ENCODE measurements at regions not wholly inside any gene's neighbourhood (a gene's known extent, or its start where the extent isn't known, plus 50 kb on each side); places are given as distances from the start of the nearest gene placed in this dataset.

GRCh38 chr13:89602655-89603054 lies 1744.8 kb upstream of the MIR17HG start:
- TF ChIP-seq, protein P1, sequence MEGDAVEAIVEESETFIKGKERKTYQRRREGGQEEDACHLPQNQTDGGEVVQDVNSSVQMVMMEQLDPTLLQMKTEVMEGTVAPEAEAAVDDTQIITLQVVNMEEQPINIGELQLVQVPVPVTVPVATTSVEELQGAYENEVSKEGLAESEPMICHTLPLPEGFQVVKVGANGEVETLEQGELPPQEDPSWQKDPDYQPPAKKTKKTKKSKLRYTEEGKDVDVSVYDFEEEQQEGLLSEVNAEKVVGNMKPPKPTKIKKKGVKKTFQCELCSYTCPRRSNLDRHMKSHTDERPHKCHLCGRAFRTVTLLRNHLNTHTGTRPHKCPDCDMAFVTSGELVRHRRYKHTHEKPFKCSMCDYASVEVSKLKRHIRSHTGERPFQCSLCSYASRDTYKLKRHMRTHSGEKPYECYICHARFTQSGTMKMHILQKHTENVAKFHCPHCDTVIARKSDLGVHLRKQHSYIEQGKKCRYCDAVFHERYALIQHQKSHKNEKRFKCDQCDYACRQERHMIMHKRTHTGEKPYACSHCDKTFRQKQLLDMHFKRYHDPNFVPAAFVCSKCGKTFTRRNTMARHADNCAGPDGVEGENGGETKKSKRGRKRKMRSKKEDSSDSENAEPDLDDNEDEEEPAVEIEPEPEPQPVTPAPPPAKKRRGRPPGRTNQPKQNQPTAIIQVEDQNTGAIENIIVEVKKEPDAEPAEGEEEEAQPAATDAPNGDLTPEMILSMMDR (IDR thresholded peaks at IDR 0.05): no peak
- no peak for TF ChIP-seq POLR2AphosphoS5 (IDR thresholded peaks at IDR 0.05)
- no peak for TF ChIP-seq POLR2A (IDR thresholded peaks at IDR 0.05)

All from sigmoid colon (tissue), 4 donors.